Calu3 (cell line): ENCODE measurements at regions not wholly inside any gene's neighbourhood (a gene's known extent, or its start where the extent isn't known, plus 50 kb on each side); places are given as distances from the start of the nearest gene placed in this dataset.
"Not testable (repeated sequence)": the region's sequence is repeated elsewhere in the genome, so short reads cannot be mapped to it uniquely, and the experiment has no call there.

Experiments used
- BruUV-seq: library from RNA; stranded (reverse); fragments of 400-500 nt; replicated peaks from 2 replicates; lab custom pipeline; 2021; lab: Mats Ljungman, UMichigan
- CTCF ChIA-PET: fragments of 300-600 bp; sonication (Branson Sonifier 250); formaldehyde crosslinking; loops from one replicate; lab custom pipeline; 2022; ENCODE audit warnings: antibody characterized with exemption; lab: Charles Lee
- DNase-seq: peaks from one replicate; pipeline ENCODE4 v3.0.0; 2022
- H3K27ac Mint-ChIP-seq: one replicate; pipeline ENCODE4 v1.8.0; 2022; ENCODE audit warnings: mixed read lengths; ENCODE audit not compliant: unreplicated experiment
- H3K27me3 Mint-ChIP-seq: one replicate; pipeline ENCODE4 v1.8.0; 2022; ENCODE audit warnings: mixed read lengths; ENCODE audit not compliant: unreplicated experiment
- H3K36me3 Mint-ChIP-seq: one replicate; pipeline ENCODE4 v1.8.0; 2022; ENCODE audit warnings: mild to moderate bottlenecking, moderate library complexity, mixed read lengths; ENCODE audit not compliant: insufficient read depth, unreplicated experiment
- H3K4me1 Mint-ChIP-seq: one replicate; pipeline ENCODE4 v1.8.0; 2022; ENCODE audit warnings: mild to moderate bottlenecking, low read depth, mixed read lengths; ENCODE audit not compliant: unreplicated experiment
- H3K4me3 Mint-ChIP-seq: one replicate; pipeline ENCODE4 v1.8.0; 2022; ENCODE audit warnings: mild to moderate bottlenecking, low read depth, moderate library complexity, mixed read lengths; ENCODE audit not compliant: unreplicated experiment
- H3K9me3 Mint-ChIP-seq: one replicate; pipeline ENCODE4 v1.8.0; 2022; ENCODE audit warnings: low read depth, mixed read lengths; ENCODE audit not compliant: unreplicated experiment
- intact Hi-C: fragments of 100-400 bp; cut with micrococcal nuclease; formaldehyde crosslinking; loops from one replicate; pipeline ENCODE4 v1.10.0; 2022; ENCODE audit not compliant: unreplicated experiment
- TF ChIP-seq, protein P1 (sequence below): fragments of 200-600 bp; IDR thresholded peaks from one replicate; pipeline ENCODE4 v1.8.0; 2022; ENCODE audit warnings: antibody characterized with exemption; ENCODE audit not compliant: unreplicated experiment

DNA sequence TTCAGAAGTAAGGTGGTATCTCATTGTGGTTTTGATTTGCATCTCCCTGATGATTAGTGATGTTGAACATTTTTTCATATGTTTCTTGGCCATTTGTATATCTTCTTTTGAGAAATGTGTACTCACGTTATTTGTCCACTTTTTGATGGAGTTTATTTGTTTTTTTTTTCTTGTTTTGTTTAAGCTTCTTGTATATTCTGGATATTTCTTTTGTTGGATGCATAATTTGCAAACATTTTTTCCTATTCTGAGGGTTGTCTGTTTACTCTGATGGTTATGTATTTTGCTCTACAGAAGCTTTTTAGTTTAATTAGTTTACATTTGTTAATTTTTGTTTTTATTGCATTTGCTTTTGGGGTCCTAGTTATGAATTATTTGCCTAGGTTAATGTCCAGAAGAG, 927.4 kb upstream of the LRFN5 start:
- Mint-ChIP-seq H3K27ac (no peak overlapping the region), H3K9me3 (peaks cover 9% of the 10 kb centered on the region), H3K4me3 (no peak overlapping the region), H3K36me3 (no peaks in the 10 kb centered on the region), H3K4me1 (no peaks in the 10 kb centered on the region), H3K27me3 (no peaks in the 10 kb centered on the region)
- TF ChIP-seq, protein P1, sequence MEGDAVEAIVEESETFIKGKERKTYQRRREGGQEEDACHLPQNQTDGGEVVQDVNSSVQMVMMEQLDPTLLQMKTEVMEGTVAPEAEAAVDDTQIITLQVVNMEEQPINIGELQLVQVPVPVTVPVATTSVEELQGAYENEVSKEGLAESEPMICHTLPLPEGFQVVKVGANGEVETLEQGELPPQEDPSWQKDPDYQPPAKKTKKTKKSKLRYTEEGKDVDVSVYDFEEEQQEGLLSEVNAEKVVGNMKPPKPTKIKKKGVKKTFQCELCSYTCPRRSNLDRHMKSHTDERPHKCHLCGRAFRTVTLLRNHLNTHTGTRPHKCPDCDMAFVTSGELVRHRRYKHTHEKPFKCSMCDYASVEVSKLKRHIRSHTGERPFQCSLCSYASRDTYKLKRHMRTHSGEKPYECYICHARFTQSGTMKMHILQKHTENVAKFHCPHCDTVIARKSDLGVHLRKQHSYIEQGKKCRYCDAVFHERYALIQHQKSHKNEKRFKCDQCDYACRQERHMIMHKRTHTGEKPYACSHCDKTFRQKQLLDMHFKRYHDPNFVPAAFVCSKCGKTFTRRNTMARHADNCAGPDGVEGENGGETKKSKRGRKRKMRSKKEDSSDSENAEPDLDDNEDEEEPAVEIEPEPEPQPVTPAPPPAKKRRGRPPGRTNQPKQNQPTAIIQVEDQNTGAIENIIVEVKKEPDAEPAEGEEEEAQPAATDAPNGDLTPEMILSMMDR, result no peak
- intact Hi-C loops, result no loop called here
- no TSS peak for BruUV-seq
- DNase-seq, result no peak
- CTCF ChIA-PET, result no interaction called here

DNA sequence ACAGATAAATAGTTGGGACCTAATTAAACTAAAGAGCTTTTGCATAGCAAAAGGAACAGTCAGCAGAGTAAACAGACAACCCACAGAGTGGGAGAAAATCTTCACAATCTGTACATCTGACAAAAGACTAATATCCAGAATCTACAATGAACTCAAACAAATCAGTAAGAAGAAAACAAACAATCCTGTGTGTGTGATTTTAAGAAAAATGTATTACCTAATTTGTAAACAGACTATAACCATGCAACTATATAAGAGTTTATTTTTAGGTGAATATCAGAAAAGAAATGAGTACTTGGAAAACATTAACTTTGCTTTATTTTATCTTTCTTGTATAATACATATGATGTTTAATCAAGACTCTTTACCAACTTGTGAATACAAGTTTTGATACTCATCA, 929.5 kb upstream of the LRFN5 start:
- H3K9me3 Mint-ChIP-seq, BruUV-seq, intact Hi-C loops, CTCF ChIA-PET, H3K27me3 Mint-ChIP-seq, H3K4me1 Mint-ChIP-seq, H3K36me3 Mint-ChIP-seq, H3K4me3 Mint-ChIP-seq, H3K27ac Mint-ChIP-seq, DNase-seq: not testable (repeated sequence)

DNA sequence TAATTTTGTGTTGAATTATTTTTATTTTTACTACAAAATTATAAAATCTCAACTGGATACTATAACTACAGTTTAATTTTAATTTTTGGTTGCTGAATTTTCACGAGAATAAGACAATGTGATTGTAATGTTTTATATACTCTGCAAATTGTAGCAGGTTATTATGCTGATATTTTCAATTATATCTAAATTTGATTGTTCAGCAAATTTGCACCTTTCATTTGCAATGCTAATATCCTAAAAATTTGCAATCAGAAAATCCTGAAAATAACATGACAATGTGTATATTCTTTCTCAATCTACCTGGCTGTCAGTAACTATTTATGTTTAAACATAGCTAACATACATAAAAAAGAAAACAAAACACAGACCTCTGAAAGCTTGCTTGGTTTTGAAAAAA, 932.2 kb upstream of the LRFN5 start:
- BruUV-seq, result no TSS peak
- no peak overlapping the region for H3K4me3 Mint-ChIP-seq

DNA sequence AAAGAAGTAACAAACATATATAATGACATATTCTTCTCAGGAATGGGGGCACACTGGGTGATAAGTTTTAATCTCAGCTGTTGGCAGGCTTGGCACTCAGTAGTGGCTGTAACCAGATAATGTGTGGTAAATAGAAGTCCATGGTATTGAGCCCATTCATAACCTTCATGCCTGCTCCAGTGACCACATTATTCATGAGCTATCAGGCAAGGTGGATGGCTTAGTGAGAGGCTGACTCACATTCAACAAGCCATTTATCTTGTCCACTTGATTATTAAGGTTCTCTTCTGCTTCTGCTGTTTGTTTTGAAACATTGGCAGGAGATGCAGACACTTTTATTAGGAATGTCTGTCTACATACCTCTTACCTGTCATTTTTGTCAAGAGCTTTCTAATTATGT, 950.4 kb upstream of the LRFN5 start:
- Mint-ChIP-seq H3K9me3 (peaks cover 17% of the 10 kb centered on the region), H3K27me3 (no peaks in the 10 kb centered on the region), H3K27ac (no peak overlapping the region), H3K4me1 (no peaks in the 10 kb centered on the region), H3K36me3 (no peaks in the 10 kb centered on the region), H3K4me3 (no peak overlapping the region)
- no TSS peak for BruUV-seq
- intact Hi-C loops, result no loop called here
- CTCF ChIA-PET, result no interaction called here
- TF ChIP-seq, protein P1, result no peak
- no peak for DNase-seq

More for the DNA sequence above, 932.2 kb upstream of the LRFN5 start:
- no peaks in the 10 kb centered on the region for H3K4me1 Mint-ChIP-seq
- H3K27ac Mint-ChIP-seq, result no peak overlapping the region
- no peak for DNase-seq
- TF ChIP-seq, protein P1, result no peak
- CTCF ChIA-PET, result no interaction called here
- no peaks in the 10 kb centered on the region for H3K36me3 Mint-ChIP-seq
- H3K27me3 Mint-ChIP-seq, result no peaks in the 10 kb centered on the region
- peaks cover 3% of the 10 kb centered on the region for H3K9me3 Mint-ChIP-seq
- intact Hi-C loops, result no loop called here

DNA sequence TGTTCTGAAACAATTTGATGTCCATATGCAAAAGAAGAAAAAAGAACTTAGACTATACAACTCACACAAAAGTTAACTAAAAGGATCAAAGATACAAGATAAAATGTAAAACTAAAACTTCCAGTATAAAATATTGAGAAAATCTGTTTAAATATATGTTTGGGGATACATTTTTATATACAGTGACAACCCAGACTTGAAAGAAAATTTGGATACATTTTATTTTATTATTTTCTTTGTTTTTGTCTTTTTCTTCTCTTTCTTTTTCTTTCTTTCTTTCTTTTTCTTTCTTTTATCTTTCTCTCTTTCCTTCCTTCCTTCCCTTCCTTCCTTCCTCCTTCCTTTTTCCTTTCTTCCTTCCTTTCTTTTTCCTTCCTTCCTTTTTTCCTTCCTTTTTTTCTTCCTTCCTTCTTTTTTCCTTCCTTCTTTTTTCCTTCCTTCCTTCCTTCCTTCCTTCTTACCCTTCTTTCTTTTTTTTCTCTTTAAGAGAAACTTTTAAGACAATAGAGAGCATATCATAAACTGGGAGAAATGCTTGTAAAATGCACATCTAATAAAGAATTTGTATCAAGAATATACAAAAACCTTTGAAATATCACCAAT, 954.5 kb upstream of the LRFN5 start:
- intact Hi-C loops, result no loop called here
- no peak for DNase-seq
- Mint-ChIP-seq H3K4me3 (no peak overlapping the region), H3K27ac (no peak overlapping the region), H3K36me3 (no peaks in the 10 kb centered on the region), H3K4me1 (no peaks in the 10 kb centered on the region), H3K27me3 (no peaks in the 10 kb centered on the region), H3K9me3 (peaks cover 22% of the 10 kb centered on the region)
- BruUV-seq, result no TSS peak
- CTCF ChIA-PET, result no interaction called here
- TF ChIP-seq, protein P1, result no peak
